GM18511 (cell line): ENCODE measurements at regions not wholly inside any gene's neighbourhood (a gene's known extent, or its start where the extent isn't known, plus 50 kb on each side); places are given as distances from the start of the nearest gene placed in this dataset.
"Not testable (repeated sequence)": the region's sequence is repeated elsewhere in the genome, so short reads cannot be mapped to it uniquely, and the experiment has no call there.

Experiments used
- ATAC-seq: cut with Tn5 transposase; IDR thresholded peaks from one replicate; pipeline ENCODE4 v1.9.1; 2021; ENCODE audit warnings: mild to moderate bottlenecking, moderate library complexity; ENCODE audit not compliant: unreplicated experiment

DNA sequence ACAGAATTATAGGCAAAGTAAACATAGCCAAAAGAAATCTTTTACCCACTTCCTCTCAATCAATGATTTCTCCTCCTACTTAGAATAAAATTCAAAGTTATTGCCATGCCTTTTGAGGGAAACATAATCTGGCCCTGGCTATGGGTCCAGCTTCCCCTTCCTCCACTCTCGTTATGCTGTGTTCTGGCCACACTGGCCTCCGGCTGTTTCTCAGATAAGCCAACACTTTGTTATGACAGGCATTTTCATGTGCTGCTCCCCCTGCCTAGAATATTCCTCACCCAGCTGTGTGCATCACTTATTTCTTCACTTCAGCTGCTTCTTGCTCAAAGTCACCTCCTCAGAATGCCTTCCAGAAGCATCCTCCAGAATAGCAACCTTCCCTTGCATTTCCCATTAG is 386.6 kb upstream of the AADAT start:
- ATAC-seq, result no peak

DNA sequence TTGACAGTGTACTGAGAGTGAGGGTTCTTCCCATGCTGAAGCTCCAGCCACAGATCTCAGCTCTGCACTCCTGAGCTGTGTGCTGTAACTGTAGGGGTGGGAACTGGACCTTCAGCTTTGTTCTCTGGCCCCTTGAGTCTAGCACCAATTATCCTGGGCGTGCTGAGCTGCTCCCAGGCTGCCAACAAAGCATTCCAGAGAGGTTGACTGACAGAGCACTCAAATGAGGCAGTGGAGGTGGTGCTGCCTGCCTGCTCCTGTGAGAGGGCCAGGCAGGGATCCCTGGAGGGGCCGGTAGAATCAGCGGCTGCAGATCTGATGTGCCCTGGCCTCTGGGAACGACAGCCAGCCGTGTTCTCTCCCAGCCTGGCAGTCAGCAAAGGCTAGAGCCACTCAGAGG is 375.7 kb upstream of the AADAT start:
- ATAC-seq, result no peak

DNA sequence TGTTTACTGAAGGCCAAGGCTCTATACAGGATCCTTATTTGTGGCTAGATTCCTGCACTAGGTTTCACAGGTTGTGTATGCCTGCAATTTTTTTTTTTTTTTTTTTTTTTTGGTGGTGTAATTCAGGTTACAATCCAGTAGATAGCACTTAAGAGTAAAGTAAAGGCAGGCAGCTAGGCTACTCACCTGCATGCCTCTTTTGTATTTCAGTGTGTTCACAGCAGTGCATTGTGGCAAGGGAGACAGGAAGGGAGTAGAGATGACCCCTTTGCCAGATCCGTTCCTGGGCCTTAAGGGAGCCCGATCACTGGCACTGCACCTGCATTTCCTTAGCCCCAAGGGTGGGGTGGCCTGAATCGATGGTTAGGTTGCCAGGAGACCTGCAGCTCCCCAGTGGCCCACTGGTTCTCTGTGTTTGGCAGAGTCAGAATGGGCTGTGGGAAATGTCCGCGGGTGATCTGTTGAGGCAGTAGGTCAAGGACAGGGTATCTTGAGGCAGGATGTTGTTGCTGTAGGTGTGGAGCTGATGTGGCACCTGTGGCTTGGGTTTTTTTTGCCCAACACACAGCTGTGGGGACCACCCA is 374.9 kb upstream of the AADAT start:
- ATAC-seq, result no peak

DNA sequence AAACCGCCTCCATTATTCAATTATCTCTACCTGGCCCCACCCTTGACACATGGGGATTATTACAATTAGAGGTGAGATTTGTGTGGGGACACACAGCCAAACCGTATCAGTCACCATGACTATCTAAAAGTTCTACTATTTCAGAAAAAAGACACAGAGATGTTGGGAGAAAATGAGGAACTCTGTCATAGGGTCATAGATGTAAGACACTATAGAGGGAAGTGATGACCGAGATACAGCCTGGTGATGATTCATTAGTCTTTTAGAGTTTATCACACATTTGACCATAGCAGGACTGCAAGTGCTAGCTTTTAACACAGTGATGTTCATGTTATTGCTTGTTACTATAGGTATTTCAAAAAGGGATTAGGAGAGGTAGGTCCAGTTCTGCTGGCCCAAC is 357.0 kb upstream of the AADAT start:
- no peak for ATAC-seq

DNA sequence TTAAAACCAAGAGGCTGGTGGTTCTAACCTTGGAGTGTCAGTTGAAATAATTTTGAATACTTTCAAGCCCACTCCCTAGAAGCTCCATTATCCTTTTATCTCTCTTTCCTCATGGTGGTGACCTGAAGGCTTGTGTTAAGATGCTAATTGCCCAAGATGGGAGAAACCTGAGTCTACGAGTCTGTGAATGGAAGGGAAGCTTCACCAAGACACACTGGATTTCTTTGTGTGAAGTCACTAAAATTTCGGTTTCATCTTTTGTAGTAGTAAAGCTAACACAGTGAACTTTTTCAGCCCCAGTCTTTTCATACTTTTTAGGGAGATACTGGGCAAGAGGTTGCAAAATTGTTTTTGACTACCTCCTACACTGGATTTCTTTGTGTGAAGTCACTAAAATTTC is 351.4 kb upstream of the AADAT start:
- ATAC-seq, result not testable (repeated sequence)

DNA sequence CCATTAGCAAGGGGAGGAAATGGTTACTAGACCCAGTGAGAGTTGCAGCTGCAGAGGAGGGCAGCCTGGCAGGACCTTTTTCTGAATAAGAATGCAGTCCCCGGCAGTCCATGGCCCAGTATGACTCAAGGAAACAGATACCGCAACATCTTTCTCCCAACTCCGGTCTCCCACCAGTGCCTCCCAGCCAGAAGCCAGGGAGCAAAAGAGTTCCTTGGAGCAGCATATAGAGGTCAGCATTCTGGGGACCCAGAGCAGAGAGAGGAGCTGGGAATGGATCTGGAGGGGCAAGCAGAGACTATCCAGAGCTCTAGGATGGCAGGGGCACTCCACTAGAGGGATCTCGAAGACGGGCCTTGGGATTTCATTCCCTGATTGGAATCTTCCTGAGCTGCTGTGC is 339.2 kb upstream of the AADAT start:
- ATAC-seq, result no peak

DNA sequence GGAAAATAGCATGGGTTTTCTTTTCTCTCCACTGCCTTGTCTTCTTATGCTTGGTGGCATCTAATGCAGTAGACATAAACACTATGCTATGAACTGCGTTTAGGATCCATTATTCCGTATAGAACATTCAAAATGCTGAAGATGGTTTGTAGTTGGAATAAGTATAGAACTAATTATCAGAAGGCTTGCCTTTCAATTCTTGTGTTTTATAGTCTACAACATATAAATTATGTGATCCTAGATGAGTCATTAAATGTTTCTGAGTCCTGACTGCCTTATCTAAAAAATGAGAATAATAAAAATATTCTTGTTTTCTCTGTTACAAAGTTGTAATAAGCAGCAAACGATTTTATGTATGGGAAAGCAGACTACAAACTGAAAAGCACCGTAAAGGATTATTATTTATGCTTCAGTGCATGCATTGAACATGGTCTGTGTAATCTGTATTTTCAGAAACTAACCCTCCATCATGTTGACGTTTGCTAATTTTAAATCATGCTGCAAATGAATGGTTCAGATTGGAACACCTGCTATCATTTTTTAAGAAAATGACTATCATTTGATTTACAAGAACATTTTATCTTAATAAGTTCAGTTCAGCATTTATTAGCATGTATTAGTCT is 335.9 kb upstream of the AADAT start:
- no peak for ATAC-seq

DNA sequence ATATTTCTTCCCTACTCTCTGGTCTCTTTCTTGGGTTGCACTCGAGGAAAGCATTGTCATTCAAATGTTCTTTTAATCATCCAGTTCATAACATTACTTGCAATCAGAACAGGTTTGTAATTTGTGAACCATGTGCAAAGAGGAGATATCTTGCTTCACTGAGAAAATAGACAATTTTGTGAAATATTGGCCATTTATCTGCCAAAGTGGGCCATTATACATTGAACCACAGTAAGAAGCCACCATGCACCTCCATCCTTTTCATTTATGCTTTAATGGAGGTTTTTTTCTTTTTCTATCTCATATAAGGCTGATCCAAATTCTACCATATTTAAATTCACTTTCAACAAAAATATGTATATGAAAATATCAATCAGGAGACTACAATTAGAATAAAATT is 335.3 kb upstream of the AADAT start:
- ATAC-seq, result no peak

DNA sequence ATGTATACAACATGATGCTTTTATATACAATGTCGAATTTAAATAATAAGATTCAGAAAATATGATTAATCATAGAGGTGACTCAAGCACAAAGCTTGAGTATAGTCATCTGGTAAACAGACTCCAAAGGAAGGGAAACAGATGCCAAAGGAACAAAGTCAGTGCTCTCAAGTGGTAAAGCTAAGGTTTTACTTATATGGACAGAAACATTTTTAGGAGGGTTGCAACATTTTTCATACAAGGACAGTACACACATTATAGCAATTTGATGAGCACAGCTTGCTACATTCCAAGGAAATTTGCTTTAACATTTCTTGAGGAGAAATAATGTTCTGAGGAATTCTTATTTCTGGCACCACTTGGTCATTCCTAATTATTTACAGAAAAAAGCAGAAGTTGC is 333.4 kb upstream of the AADAT start:
- ATAC-seq, result no peak

DNA sequence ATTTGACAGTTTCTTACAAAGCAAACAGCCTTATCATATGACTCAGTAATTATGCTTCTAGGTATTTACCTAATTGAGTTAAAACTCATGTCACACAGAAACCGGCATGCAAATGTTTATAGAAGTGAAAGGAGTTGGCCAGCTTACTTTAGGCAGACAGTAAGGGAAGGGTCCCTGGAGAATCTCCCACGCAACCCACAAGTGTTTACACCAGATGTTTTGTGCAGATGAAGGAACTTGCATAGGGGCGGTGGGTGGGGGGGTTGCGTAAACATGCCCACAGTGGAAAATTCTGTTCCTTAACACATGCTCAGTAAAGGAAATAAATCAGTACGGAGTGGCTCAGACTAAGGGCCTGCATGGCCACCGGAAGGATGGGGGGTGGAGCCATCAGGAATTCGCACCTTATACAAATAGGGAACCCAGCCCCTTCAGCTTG is 330.5 kb upstream of the AADAT start:
- ATAC-seq, result peak; percentile 90

DNA sequence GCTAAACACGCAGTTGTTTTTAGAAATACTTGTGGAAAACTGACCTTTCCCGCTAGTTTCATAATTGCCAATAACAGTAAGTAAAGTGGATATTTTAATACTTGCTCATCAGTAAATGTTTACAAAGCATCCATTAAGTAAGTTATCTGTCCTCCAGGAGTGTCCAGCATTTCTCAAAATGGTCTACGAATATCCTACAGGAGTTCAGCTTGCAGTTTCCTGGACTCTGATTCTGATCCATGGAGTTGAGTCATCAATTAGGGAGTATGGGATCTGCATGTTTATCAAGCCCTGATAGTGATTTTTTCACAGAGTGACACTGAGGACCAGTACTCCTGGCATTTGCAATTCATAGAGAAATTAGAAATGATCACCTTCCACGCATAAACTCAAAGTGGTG is 325.2 kb upstream of the AADAT start:
- no peak for ATAC-seq

DNA sequence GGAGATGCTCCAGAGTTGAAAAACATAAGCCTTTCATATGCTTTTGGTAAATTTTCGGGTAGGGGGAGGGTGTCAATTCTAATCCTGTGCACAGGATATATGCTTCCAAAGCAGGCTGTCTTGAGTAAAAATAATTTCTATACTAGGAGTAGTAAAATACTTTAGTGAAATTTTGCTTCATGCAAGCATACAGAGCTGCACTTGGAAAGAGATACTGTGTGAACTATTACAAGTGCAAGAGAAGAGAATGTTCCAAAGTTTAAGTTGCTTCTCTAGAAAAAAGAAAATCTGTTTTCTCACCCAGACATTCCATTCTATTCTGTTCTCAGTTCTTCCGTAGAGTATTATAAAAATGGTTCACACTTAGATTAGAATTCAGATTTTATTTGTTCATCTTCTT is 324.6 kb upstream of the AADAT start:
- ATAC-seq, result no peak

DNA sequence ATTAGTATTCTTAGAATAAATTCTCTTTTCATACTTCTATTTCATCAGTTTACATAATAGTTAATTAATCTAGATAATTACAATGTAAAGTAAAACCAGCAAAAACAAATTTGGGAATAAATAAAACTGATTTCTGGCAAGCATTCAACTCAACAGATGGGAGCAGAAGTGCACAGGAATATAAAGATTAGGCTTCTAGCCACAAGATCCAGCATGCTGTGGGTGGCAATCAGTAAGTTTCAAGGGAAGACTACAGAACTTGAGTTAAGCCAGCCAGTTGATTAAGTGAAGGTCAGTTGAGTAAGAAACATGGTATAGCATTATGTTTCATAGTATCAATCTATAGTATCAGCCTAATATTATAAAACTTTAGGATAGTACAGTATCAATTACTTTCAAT is 324.2 kb upstream of the AADAT start:
- ATAC-seq, result no peak

DNA sequence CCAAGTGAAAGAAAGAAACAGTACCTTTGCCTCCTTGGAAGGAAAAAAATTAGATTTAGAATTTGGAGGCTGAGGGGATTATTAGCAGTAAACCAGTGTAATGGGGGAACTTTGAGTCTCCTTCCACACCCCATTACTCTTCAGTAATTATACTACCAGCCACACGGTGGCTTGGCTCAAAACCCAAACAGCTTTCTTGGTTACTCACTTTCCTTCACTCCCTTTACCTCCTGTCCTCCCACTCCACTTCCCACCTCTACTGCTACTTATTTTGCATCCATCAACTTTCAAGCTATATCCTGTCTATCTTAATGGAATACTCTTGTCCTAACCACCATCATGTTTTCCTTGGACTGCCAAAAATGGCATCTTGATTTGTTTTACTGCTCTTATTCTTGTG is 310.6 kb upstream of the AADAT start:
- no peak for ATAC-seq

DNA sequence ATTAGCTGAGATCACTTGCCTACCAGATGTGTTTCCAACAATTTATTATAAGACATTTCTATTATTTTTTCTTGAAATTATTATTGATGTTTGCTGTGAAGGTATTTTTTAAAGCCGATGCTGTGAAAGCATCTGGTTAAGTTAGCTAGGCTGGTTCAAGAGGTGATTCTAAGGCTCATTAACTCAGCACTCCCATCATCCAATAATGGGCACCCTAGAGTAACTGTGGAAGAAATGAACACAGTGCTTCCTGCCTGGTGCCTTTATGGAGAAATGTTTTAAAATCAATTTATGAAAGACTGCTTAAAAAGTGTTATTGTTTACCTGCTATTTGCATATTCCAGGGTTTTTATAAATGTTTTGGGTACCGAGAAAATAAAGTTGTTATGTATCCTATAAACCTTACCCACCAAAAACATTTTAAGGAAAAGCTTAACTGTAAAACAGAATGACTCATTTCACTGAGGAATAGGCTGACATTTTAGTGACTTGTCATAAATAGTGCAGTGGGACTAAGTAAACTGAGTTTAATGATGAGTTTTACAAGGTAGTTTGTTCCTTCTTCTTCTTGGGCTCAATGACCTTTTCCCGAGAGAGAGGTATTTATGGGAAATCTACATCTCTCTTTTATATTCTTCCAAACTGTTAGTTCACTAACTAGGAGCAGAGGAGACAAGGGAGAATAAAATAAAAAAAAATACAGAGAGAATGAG is 310.0 kb upstream of the AADAT start:
- no peak for ATAC-seq

DNA sequence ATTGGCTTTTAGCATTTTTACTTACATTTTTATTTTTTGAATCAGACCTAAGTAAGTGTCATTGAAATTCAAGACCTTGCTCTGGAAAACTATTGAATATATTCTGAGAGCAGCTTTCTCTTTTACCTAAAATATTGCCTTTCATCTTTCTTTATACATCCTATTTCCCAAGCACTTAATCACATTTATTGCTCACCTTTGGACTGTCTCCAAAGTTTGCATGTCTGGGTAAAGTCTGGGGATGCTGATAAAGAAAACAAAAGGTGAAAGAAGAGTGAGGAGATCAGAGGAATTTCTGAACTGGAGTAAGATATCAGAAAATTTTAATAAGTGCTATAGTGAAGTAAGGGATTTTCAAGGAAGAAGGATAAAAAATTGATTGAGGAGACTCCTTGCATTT is 308.5 kb upstream of the AADAT start:
- no peak for ATAC-seq

DNA sequence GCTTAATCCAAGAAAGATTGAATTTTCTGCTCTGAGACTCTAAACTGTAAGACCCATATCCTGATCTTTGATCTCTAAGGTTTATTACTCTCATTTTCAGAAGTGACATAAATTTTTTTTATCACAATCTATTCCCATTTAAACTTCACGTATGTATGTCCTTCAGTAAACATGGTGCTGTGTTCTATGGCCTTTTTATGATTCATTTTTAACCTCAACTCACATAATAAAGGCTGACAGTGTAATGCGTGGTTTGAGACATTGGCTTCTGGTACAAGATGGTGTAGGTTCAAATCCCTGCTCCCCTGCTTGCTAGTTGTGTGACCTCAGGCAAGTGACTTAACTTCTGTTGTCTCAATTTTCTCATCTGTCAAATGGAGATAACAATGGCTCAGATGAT is 306.0 kb upstream of the AADAT start:
- ATAC-seq, result no peak

DNA sequence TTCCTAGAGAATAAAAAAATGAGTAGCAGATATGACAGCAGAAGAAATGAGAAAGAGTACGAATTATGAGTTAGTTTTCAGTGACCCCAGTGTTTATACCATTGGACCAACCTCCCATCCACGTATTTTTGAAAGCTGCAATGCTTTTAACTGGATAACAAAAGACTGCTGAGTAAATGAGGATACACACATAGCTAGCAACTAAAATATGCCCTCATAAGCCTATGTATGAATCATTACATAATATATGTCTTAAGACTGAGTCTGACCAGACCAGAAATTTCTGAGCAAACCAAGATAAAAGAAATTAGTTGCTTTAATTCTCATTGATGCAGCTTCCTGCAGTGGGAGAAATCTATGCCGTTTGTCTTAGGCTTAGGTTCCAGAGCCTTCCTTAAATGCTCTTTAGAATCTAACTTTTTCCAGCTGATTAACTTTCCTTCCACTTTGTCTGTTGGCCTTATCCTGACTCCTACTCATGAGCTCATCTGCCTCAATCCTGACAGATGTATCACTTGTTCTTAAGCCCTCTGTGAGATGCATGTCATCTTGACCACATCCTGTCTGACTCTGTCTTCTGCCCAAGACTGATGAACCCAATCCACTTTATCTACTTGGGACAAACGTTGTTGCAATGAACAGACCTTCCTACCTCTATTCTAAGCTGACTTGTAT is 301.4 kb upstream of the AADAT start:
- peak; percentile 75 for ATAC-seq

DNA sequence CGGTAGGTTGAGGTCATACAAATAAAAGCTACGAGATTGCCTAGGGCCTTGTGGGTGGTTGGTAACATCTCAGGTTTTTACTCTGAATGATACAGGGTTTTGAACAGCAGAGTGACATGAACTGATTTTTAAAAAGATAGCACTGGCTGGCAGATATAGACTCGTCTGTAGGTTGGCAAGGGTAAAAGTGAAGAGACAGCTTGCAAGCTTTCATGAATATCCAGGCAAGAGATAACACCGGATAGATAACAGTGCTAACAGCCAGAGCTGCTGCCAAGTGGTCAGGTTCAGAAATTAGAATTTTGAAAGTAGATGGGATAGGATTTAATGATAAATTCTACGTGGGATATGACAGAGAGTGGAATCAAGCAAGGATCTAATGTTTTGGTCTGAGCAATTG is 299.7 kb upstream of the AADAT start:
- ATAC-seq, result no peak

DNA sequence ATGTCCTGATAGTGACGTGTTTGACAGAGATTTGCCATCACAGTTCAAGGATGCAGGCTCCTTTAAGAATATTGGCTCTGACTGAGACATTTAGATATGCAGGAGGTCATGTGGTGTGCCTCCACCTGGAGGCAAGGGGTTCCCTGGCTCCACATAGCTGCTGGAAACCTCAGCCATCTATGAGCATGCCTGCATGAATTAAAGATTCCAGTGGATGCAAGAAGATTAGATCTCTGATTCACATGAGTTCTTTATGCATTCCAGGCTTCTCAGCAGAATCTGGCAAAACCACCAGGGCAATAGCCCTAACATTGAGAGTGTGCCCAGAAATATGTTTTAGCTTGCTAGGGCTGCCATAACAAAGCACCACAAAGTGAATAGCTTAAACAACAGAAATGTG is 298.5 kb upstream of the AADAT start:
- ATAC-seq, result no peak

DNA sequence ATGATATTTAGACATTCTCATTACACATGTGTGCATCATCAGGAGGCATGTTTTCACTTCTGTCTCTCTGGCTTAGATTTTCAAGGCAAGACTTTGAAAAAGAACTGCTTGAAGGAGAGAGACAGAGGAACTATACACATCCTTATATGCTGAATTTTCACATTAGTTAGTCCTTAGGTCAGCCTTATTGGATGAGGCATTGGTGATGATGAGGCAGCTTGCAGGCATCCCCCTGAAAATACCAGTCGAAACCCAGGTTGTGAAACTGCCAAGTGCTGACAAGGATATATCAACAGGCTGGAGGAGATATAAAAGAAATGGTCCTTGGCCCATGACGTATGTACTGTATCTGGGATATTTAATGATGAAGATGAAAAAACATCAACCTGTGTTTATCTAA is 297.2 kb upstream of the AADAT start:
- ATAC-seq, result no peak

DNA sequence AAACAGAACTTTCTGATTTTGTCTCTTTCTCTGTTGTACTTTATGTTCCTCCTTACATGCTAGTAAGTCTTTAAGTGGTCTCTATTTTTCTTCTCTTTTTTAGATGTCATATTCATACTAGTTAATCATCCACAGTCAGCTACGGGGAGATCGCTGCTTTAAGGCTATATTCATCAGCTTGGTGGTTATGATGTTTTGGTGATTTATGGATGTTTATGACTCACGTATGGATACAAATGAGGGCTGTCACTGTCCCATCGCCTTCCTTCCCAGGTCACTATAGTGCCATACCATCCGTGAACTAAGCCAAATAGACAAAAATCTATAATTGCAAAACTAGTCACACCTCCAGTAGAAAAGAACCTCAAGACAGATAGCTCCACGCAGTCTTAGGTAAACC is 296.8 kb upstream of the AADAT start:
- ATAC-seq, result no peak
